ENCODE measurements at regions not wholly inside any gene's neighbourhood (a gene's known extent, or its start where the extent isn't known, plus 50 kb on each side); places are given as distances from the start of the nearest gene placed in this dataset.

DNA sequence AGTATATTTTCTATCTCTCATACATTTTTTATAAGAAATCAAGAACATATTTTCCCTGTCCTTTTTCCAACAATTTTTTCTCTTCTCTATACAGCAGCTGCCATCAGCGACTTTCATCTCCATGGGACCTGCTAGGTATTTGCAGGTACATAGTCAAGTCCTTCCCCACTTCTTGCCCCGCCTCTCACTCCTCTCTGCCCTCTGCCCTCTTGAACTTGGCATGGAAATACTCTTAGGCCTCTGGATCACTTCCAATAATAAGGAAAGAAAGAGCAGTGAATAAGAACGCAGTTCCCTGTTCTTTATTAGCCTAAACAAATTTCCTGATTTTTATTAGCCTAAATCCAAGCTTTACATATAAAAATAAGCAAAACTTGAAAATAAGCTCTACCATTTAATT, 353.1 kb downstream of the SEC23A start:
- Mint-ChIP-seq H3K27me3 (no peaks in the 10 kb centered on the region), H3K36me3 (ENCODE audit: low read depth) (no peaks in the 10 kb centered on the region), H3K27ac (no peak overlapping the region), H3K4me1 (ENCODE audit: low read depth) (no peaks in the 10 kb centered on the region), H3K4me3 (no peak overlapping the region), H3K9me3 (no peaks in the 10 kb centered on the region)
- no peak for DNase-seq

DNA sequence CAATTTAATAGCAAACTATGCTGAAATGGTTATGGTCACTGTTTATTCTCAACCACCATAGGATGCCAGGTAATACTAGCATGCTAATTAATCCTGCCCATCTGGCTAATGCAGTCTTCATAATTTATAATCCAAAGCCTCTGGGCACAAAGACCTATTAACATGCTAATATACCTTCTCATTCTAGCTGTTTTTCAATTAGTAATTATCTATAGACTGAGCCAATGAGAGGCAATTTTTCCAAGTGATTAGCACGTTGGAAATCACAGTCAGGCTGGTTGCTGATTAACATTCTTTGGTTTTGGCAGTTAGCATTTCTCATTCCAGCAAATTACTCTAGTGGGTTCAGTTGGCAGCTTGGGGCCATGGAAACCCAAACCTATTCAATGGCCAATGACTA, 357.2 kb downstream of the SEC23A start:
- no peak for DNase-seq

GRCh38 chr14:38743966-38744584, 359.0 kb downstream of the SEC23A start:
- DNase-seq = no peak
- H3K4me3 Mint-ChIP-seq = no peak overlapping the region
- H3K9me3 Mint-ChIP-seq = no peaks in the 10 kb centered on the region
- H3K4me1 Mint-ChIP-seq (ENCODE audit: low read depth) = no peaks in the 10 kb centered on the region
- no peaks in the 10 kb centered on the region for H3K36me3 Mint-ChIP-seq (ENCODE audit: low read depth)
- no peak overlapping the region for H3K27ac Mint-ChIP-seq
- no peaks in the 10 kb centered on the region for H3K27me3 Mint-ChIP-seq

More for the DNA sequence above, 357.2 kb downstream of the SEC23A start:
- H3K27ac Mint-ChIP-seq = no peak overlapping the region
- H3K27me3 Mint-ChIP-seq = no peaks in the 10 kb centered on the region
- H3K9me3 Mint-ChIP-seq = no peaks in the 10 kb centered on the region
- H3K36me3 Mint-ChIP-seq (ENCODE audit: low read depth) = no peaks in the 10 kb centered on the region
- no peak overlapping the region for H3K4me3 Mint-ChIP-seq
- H3K4me1 Mint-ChIP-seq (ENCODE audit: low read depth) = no peaks in the 10 kb centered on the region

- no peak for DNase-seq
- Mint-ChIP-seq H3K36me3 (ENCODE audit: low read depth) (no peaks in the 10 kb centered on the region), H3K4me1 (ENCODE audit: low read depth) (no peaks in the 10 kb centered on the region), H3K9me3 (peaks cover 3% of the 10 kb centered on the region), H3K27ac (no peak overlapping the region), H3K27me3 (no peaks in the 10 kb centered on the region), H3K4me3 (no peak overlapping the region)
Observed at GRCh38 chr14:38737686-38738407, 365.2 kb downstream of the SEC23A start.

DNA sequence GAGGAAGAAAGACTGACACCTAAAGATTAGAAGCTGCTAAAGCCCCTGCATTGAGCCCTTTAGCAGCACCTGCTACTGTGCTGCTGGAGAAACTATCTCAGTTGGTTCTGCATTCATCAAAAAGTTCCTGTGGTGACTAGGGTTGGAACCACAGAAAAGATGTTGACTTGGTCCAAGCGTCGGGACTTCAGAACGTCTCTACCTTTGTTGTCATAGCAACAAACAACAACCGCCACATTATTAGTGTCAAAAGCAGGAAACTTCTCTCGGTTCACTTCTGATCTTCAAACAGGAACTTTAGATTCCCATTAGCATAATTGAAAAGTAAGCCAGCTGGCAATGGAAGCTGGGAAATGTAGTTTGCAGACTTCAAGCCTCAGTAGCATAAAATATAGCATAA, 368.0 kb downstream of the SEC23A start:
- Mint-ChIP-seq H3K27me3 (no peaks in the 10 kb centered on the region), H3K36me3 (ENCODE audit: low read depth) (no peaks in the 10 kb centered on the region), H3K4me1 (ENCODE audit: low read depth) (no peaks in the 10 kb centered on the region), H3K27ac (no peak overlapping the region), H3K9me3 (peaks cover 3% of the 10 kb centered on the region), H3K4me3 (no peak overlapping the region)
- no peak for DNase-seq

- H3K4me1 Mint-ChIP-seq (ENCODE audit: low read depth) = no peaks in the 10 kb centered on the region
- peaks cover 3% of the 10 kb centered on the region for H3K9me3 Mint-ChIP-seq
- no peaks in the 10 kb centered on the region for H3K36me3 Mint-ChIP-seq (ENCODE audit: low read depth)
- H3K27ac Mint-ChIP-seq = no peak overlapping the region
- no peak for DNase-seq
- no peak overlapping the region for H3K4me3 Mint-ChIP-seq
- no peaks in the 10 kb centered on the region for H3K27me3 Mint-ChIP-seq
Observed at GRCh38 chr14:38731962-38732361, 371.1 kb downstream of the SEC23A start.

DNA sequence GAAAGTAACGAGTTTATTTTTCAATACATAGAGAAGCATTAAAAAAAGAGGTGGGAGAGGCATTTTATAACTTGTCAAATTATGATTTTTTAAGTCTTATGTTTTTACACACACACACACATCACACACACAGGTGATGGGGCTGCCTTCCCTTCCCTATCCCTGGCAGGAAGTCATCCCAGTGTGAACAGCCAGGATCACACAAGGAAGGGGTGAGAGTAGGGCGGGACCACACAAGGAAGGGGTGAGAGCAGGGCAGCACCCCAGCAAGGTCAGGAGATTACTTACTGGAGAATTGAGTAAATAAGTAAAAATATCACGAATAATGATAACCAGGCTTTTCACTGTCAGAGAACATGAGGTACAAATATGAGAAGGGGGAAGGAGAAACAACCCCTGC, 372.6 kb downstream of the SEC23A start:
- H3K27ac Mint-ChIP-seq = no peak overlapping the region
- H3K4me3 Mint-ChIP-seq = no peak overlapping the region
- no peaks in the 10 kb centered on the region for H3K4me1 Mint-ChIP-seq (ENCODE audit: low read depth)
- no peaks in the 10 kb centered on the region for H3K36me3 Mint-ChIP-seq (ENCODE audit: low read depth)
- no peaks in the 10 kb centered on the region for H3K27me3 Mint-ChIP-seq
- no peak for DNase-seq
- H3K9me3 Mint-ChIP-seq = no peaks in the 10 kb centered on the region

DNA sequence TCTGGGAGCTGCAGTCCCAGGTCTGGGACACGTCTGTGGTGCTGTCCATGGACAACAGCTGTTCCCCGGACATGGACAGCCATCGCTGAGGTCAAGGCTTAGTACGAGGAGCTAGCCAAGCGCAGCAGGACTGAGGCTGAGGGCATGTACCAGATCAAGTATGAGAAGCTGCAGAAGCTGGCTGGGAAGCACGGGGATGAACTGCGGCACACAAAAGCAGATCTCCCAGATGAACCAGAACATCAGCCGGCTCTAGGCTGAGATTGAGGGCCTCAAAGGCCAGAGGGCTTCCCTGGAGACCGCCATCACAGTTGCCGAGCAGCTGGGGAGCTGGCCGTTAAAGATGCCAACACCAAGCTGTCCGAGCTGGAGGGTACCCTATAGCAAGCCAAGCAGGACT, 375.3 kb downstream of the SEC23A start:
- no peak for DNase-seq
- Mint-ChIP-seq H3K9me3 (no peaks in the 10 kb centered on the region), H3K27ac (no peak overlapping the region), H3K4me3 (no peak overlapping the region), H3K4me1 (ENCODE audit: low read depth) (no peaks in the 10 kb centered on the region), H3K36me3 (ENCODE audit: low read depth) (no peaks in the 10 kb centered on the region), H3K27me3 (no peaks in the 10 kb centered on the region)

- H3K9me3 Mint-ChIP-seq = no peaks in the 10 kb centered on the region
- H3K36me3 Mint-ChIP-seq (ENCODE audit: low read depth) = no peaks in the 10 kb centered on the region
- H3K4me1 Mint-ChIP-seq (ENCODE audit: low read depth) = no peaks in the 10 kb centered on the region
- H3K27me3 Mint-ChIP-seq = no peaks in the 10 kb centered on the region
- no peak overlapping the region for H3K4me3 Mint-ChIP-seq
- no peak for DNase-seq
- no peak overlapping the region for H3K27ac Mint-ChIP-seq
Observed at GRCh38 chr14:38724621-38725020, 378.4 kb downstream of the SEC23A start.

DNA sequence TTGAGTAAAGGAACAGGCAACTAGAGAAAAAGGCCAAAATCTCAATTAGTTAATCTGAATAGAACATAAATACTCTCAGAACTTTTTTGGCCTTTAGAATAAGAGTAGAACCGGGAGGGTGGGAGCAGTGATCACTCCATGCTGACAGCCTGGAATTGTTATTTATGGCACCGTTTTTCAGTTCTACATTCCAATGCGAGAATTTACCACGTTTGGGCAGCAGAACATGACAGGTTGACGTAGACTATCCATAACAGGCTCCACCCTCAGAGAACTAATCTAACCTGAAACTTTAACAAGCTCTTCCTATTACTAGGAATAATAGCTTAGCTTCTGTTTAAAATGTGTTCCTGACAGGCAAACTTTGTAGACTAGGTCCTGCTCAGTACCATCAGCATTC, 379.1 kb downstream of the SEC23A start:
- no peaks in the 10 kb centered on the region for H3K27me3 Mint-ChIP-seq
- DNase-seq = no peak
- no peak overlapping the region for H3K27ac Mint-ChIP-seq
- no peak overlapping the region for H3K4me3 Mint-ChIP-seq
- H3K36me3 Mint-ChIP-seq (ENCODE audit: low read depth) = no peaks in the 10 kb centered on the region
- H3K9me3 Mint-ChIP-seq = no peaks in the 10 kb centered on the region
- no peaks in the 10 kb centered on the region for H3K4me1 Mint-ChIP-seq (ENCODE audit: low read depth)

DNA sequence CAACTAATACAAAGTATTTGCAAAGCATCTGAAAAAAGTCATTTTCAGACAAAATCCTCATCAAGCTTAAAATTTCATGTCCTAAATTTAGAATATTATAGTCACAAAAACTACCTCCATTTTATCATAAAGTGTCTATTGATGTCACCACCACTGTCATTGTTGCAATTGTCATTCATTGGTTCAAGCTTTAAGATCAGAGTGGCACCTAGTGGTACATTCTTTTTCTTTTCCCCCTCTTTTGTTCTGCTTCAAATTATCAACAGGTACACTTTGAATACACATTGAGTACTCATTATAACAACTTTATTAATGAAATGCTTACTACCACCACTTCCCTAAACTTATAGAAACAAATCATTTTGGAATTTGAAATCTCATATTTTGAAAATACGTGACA, 379.8 kb downstream of the SEC23A start:
- H3K4me3 Mint-ChIP-seq = no peak overlapping the region

DNA sequence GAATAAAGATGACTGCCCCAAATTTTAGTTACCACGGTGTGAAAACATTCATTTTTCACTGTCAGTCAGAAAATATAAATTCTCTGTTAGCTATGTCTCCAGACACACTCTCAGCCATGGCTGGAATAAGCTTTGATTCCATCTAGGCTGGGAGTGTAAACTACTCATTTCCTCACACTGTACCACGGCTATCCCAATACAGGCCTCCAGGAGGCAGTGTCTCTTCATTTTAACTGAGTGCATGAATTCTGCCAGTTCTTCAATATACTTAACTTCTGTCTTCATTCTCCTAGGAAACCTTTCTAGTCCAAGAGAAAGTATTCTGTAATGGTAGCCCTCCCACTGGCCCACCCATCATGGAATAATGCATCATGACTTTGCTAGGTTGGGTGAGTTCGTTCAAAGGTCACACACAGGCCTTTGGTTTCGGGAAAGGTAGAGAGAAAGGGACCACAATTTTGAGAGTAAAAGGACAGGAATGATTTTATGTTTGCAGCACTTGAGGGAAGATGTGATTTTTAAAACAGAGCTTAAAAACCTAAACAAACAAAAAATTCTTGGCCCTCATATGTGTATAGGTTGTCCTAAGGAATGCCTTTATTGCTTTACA, 381.1 kb downstream of the SEC23A start:
- H3K9me3 Mint-ChIP-seq = no peaks in the 10 kb centered on the region
- no peak for DNase-seq
- H3K4me3 Mint-ChIP-seq = no peak overlapping the region
- H3K4me1 Mint-ChIP-seq (ENCODE audit: low read depth) = no peaks in the 10 kb centered on the region
- no peaks in the 10 kb centered on the region for H3K27me3 Mint-ChIP-seq
- no peak overlapping the region for H3K27ac Mint-ChIP-seq
- H3K36me3 Mint-ChIP-seq (ENCODE audit: low read depth) = no peaks in the 10 kb centered on the region

More for the DNA sequence above, 379.8 kb downstream of the SEC23A start:
- Mint-ChIP-seq H3K36me3 (ENCODE audit: low read depth) (no peaks in the 10 kb centered on the region), H3K4me1 (ENCODE audit: low read depth) (no peaks in the 10 kb centered on the region), H3K27ac (no peak overlapping the region), H3K9me3 (no peaks in the 10 kb centered on the region), H3K27me3 (no peaks in the 10 kb centered on the region)
- no peak for DNase-seq

DNA sequence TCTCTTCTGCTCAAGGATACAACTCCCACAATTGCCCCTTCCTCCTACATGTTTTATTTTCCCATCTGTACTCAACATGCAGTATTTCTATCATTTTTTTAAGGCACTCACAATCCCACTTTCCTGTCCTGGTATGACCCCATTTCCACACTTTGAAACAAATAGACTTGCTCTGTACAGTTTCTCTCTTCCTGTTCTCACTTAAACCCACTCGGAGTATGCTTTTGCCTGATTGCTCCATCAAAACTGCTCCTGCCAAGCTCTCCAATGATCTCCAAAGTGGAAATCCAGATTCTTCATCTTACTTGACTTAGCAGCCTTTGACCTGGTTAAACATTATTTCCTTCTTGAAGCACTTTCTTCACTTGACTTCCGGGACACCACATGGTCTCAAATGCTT, 384.5 kb downstream of the SEC23A start:
- no peak for DNase-seq
- no peak overlapping the region for H3K4me3 Mint-ChIP-seq
- H3K27me3 Mint-ChIP-seq = no peaks in the 10 kb centered on the region
- no peaks in the 10 kb centered on the region for H3K4me1 Mint-ChIP-seq (ENCODE audit: low read depth)
- no peaks in the 10 kb centered on the region for H3K36me3 Mint-ChIP-seq (ENCODE audit: low read depth)
- H3K9me3 Mint-ChIP-seq = no peaks in the 10 kb centered on the region
- no peak overlapping the region for H3K27ac Mint-ChIP-seq

- Mint-ChIP-seq H3K4me1 (ENCODE audit: low read depth) (no peaks in the 10 kb centered on the region), H3K27me3 (no peaks in the 10 kb centered on the region), H3K4me3 (no peak overlapping the region), H3K36me3 (ENCODE audit: low read depth) (no peaks in the 10 kb centered on the region), H3K27ac (no peak overlapping the region), H3K9me3 (no peaks in the 10 kb centered on the region)
- DNase-seq = no peak
Observed at GRCh38 chr14:38716926-38717325, 386.1 kb downstream of the SEC23A start.

DNA sequence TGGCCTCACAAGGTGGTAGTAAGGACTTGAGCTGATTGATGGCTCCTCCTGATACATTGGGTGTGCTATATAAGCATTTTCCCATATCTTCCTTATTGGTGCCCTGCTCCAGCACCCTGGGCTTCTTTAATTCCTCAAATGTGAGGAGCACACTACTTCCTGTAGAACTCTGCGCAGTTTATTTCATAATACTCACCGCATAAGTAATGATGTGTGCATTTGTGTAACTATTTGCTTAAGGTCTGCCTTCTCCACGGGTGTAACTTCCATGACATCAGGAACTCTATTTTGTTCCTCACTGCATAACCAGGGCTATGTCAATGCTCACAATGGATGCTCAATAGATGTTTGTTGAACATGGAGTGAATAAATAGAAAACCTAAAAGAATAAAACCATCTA, 392.2 kb downstream of the SEC23A start:
- Mint-ChIP-seq H3K36me3 (ENCODE audit: low read depth) (no peaks in the 10 kb centered on the region), H3K4me3 (no peak overlapping the region), H3K27ac (no peak overlapping the region), H3K9me3 (no peaks in the 10 kb centered on the region), H3K4me1 (ENCODE audit: low read depth) (no peaks in the 10 kb centered on the region), H3K27me3 (no peaks in the 10 kb centered on the region)
- DNase-seq = no peak
